ENCODE measurements at regions not wholly inside any gene's neighbourhood (a gene's known extent, or its start where the extent isn't known, plus 50 kb on each side); places are given as distances from the start of the nearest gene placed in this dataset.

- TF ChIP-seq USF2 (IDR thresholded peaks at IDR 0.05; ENCODE audit: borderline replicate concordance, low read depth, low read length) (no peak), STAT3 (IDR thresholded peaks at IDR 0.05; ENCODE audit: low read depth, low read length) (no peak), CHD2 (IDR thresholded peaks at IDR 0.05; ENCODE audit: borderline replicate concordance, low read depth, low read length) (no peak), KDM1A (IDR thresholded peaks at IDR 0.05; ENCODE audit: borderline replicate concordance) (no peak), IKZF2 (IDR thresholded peaks at IDR 0.05) (no peak), CHD4 (IDR thresholded peaks at IDR 0.05) (no peak), NBN (IDR thresholded peaks at IDR 0.05) (no peak), ELK1 (IDR thresholded peaks at IDR 0.05; ENCODE audit: low read depth, low read length) (no peak)
These were observed 104.9 kb upstream of the ITPRID2 start (continued) for GRCh38 chr2:181786371-181787228.

- ChIA-PET RAD21 (ENCODE audit: unreplicated experiment) (interaction anchor here (0.7 kb wide), 1 partner anchor 281 kb away, joined by 3 read pairs; no protein-coding TSS in a partner anchor), SMC1A (ENCODE audit: uncharacterized antibody, unreplicated experiment) (interaction anchor here (0.9 to 1.9 kb wide), 2 partner anchors 10 to 11 kb away, joined by 3 to 5 read pairs; no protein-coding TSS in a partner anchor), POLR2A (no interaction called here), CTCF (interaction anchor here (2.1 kb wide), 1 partner anchor 12 kb away, joined by 6 read pairs; no protein-coding TSS in a partner anchor)
- Histone ChIP-seq H3K9me3 (replicated peaks; ENCODE audit: control insufficient read depth, insufficient read depth, low read length) (no peaks in the 10 kb centered on the region), H3K4me3 (no peak overlapping the region), H3K4me1 (ENCODE audit: control insufficient read depth, insufficient read depth, low read length) (no peaks in the 10 kb centered on the region), H3K79me2 (ENCODE audit: control insufficient read depth, insufficient read depth, low read length) (no peaks in the 10 kb centered on the region), H3K4me2 (ENCODE audit: control insufficient read depth, insufficient read depth) (no peak overlapping the region), H4K20me1 (ENCODE audit: control insufficient read depth, insufficient read depth) (no peaks in the 10 kb centered on the region), H3K36me3 (ENCODE audit: control insufficient read depth in 2 of 2, insufficient read depth in 2 of 2, low read length in 1 of 2) (no peaks in the 10 kb centered on the region), H3K27ac (ENCODE audit: control insufficient read depth, insufficient read depth) (no peak overlapping the region), H3K9ac (ENCODE audit: control insufficient read depth, insufficient read depth, low read length) (no peak overlapping the region), H3K27me3 (replicated peaks in 1 of 2; ENCODE audit: control insufficient read depth in 2 of 2, insufficient read depth in 2 of 2, low read length in 1 of 2) (no peaks in the 10 kb centered on the region; a peak in 2 of 4 replicates), H2AFZ (ENCODE audit: control insufficient read depth, low read depth, low read length) (no peak overlapping the region)
- TF ChIP-seq PKNOX1 (IDR thresholded peaks at IDR 0.05), result peak; percentile 61
- TF ChIP-seq CREB1 (IDR thresholded peaks at IDR 0.05; ENCODE audit: low read depth), result no peak
- no peak for TF ChIP-seq MEF2B (IDR thresholded peaks at IDR 0.05; ENCODE audit: partially characterized antibody, poor library complexity, severe bottlenecking)
- no peak for TF ChIP-seq ZNF24 (IDR thresholded peaks at IDR 0.05)
- TF ChIP-seq CBX3 (IDR thresholded peaks at IDR 0.05; ENCODE audit: borderline replicate concordance, low read depth), result no peak
- no peak for TF ChIP-seq IRF4 (IDR thresholded peaks at IDR 0.05; ENCODE audit: low read depth, low read length)
- TF ChIP-seq NR2C1 (IDR thresholded peaks at IDR 0.05), result no peak
- no peak for TF ChIP-seq CBX5 (IDR thresholded peaks at IDR 0.05; ENCODE audit: low read depth)
- ATAC-seq (no peak), DNase-seq (ENCODE audit: low read depth, low spot score) (no peak), FAIRE-seq (no peak)
- in situ Hi-C loops (cut with MboI), result no loop called here
- intact Hi-C loops (cut with micrococcal nuclease; ENCODE audit: unreplicated experiment), result no loop called here
- no TSS peak for BruUV-seq (replicated peaks)
- 42% methylated on average over 3 of the region's 3 CpGs for WGBS (ENCODE audit: insufficient coverage, insufficient replicate concordance, low lambda C conversion rate, missing lambda C conversion rate)
These were observed 104.1 kb upstream of the ITPRID2 start for GRCh38 chr2:181787310-181788048.

Data from GM12878 (cell line).